Fibroblast of villous mesenchyme (primary cell): ENCODE measurements at regions not wholly inside any gene's neighbourhood (a gene's known extent, or its start where the extent isn't known, plus 50 kb on each side); places are given as distances from the start of the nearest gene placed in this dataset.

Source experiments
- DNase-seq: peaks from one replicate; pipeline ENCODE4 v3.0.0-alpha.2; 2010; ENCODE audit warnings: low read depth
- H3K4me3 ChIP-seq: 2 replicates; pipeline ENCODE4 v1.5.1; 2011; ENCODE audit warnings: low read depth, mild to moderate bottlenecking, low read length
- TF ChIP-seq, protein P1 (sequence below): IDR thresholded peaks from 2 replicates; pipeline ENCODE4 v1.5.1; 2012; ENCODE audit warnings: low read depth, mild to moderate bottlenecking, low read length; ENCODE audit not compliant: insufficient read depth

DNA sequence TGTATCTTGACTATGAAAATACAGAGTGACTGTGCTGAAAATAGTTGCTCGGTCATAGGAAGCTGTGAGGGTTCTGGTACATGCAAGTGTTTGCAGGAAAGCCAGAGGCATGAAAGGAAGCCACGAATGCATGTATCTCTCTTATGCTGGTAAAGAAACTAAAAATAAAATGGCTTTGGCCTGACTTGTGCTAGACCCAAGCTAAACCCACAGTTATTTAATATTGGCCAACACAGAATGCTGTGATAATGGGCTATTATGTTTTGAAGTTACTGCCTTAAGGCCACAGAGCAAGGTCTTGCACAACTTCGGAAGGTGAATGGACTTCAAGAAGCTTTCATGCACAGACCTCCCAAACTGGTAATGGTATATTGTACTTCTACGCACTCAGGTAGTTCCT lies 518.2 kb upstream of the HTR2A start:
- DNase-seq, result peak; percentile 30
- no peak overlapping the region for H3K4me3 ChIP-seq
- TF ChIP-seq, protein P1, sequence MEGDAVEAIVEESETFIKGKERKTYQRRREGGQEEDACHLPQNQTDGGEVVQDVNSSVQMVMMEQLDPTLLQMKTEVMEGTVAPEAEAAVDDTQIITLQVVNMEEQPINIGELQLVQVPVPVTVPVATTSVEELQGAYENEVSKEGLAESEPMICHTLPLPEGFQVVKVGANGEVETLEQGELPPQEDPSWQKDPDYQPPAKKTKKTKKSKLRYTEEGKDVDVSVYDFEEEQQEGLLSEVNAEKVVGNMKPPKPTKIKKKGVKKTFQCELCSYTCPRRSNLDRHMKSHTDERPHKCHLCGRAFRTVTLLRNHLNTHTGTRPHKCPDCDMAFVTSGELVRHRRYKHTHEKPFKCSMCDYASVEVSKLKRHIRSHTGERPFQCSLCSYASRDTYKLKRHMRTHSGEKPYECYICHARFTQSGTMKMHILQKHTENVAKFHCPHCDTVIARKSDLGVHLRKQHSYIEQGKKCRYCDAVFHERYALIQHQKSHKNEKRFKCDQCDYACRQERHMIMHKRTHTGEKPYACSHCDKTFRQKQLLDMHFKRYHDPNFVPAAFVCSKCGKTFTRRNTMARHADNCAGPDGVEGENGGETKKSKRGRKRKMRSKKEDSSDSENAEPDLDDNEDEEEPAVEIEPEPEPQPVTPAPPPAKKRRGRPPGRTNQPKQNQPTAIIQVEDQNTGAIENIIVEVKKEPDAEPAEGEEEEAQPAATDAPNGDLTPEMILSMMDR, result no peak

DNA sequence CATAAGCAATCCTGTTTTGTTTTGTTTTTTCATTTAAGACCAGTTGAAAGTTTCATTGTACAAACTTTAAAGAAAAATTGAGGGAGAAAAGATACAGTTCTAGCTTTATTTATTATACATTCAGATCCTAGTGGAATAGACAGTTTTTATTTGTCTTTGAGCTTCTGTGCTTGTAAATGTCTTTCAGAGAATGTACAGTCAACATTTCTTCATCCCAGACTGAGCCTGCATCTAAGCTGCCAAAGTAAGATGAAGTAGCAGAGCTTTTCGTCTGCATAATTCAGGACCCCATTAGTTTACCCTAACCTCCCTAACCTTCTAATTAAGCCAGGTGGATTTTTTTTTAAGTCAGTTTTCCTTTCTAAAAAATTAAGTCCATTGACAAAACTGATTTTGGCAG lies 516.7 kb upstream of the HTR2A start:
- TF ChIP-seq, protein P1, result no peak
- H3K4me3 ChIP-seq, result no peak overlapping the region
- no peak for DNase-seq

DNA sequence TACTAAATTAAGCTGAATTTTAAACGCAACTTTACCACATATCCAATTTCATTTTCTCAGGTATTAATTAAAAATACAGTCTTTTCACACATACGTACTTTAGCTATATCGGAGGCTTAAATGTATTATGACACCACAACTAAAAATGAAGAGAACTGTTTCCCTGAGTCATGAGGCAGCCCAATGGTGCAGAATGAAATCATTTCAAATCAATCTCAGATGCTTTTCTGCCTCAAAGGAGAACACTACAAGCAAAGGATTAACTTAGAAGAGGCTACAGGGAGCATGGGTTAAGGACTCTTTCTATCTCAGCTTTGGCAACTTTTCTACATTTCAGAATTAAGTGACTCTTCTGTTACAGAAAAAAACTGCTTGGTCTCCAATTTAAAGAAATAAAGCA lies 516.3 kb upstream of the HTR2A start:
- no peak overlapping the region for H3K4me3 ChIP-seq
- no peak for DNase-seq
- TF ChIP-seq, protein P1, result no peak

DNA sequence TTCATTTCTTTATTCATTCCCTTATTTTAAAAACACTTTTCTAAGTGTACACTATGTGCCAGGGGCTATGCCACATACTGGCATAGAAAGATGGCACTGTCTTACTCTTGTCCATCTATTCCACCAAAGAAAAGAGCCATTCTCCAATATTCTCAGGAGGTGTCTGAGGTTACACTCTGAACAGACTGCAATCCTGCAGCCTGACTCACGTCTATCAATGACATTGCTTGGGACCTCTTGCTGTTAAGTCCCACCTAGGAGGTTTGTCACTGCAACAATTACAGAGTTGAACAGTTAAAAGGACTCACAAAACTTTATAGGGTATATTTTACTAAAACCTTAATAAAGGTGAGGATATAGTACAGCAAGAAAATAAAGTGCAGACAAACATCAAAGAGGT lies 512.9 kb upstream of the HTR2A start:
- TF ChIP-seq, protein P1, result no peak
- no peak overlapping the region for H3K4me3 ChIP-seq
- no peak for DNase-seq

DNA sequence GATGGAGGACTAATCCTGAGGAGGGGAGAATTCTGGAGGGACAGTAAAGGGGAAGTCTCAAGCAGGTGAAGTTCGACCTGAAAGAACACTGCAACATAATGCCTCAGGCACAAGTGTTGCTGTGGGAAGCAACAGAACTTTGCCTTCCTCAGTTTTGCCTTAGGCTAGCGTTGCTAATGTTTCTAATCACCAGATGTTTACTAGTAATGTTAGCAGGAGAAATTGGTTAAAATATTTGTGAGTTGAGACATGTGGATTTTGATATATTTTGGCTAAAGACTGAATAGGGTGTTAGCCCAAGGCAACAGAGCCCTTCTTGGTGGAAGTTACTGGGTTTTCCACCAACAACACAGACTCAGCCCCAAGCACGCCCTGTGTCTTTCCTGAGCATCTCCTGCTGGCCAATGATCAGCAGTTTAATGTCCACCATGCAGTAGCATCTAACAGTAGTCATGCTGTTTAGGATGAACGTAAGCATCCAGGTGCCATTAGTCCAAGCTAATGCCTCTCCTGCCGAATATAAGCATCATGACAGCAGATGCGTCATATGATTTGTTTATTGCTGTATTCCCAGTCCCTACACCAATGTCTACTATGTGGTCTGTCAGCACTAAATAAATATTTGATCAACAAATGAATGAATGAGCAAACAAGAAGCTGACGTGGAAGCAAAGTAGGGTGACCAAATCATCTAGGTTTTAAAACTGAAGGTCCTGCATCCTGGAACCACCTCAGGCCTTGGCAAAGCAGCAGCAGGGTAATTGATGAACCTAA lies 511.9 kb upstream of the HTR2A start:
- DNase-seq, result peak; percentile 21
- H3K4me3 ChIP-seq, result no peak overlapping the region
- TF ChIP-seq, protein P1, result no peak

DNA sequence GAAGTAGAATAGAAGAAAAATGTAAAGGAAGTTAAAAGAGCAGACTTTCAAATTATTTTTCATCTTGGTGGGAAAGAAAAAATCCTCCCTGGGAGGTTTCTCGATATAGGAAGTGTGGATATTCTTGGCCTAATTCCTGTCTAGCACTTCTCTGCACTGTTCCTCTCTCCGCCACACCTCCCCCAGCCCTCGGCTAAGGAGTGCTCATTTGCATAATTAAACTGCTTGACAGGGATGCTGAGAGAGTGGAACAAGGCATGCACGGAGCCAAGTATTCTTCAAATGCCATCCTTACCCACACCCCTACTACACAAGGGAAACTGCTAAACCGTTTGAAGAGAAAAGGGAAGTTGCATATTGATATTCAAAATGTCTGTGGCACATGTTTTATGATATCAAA lies 511.0 kb upstream of the HTR2A start:
- TF ChIP-seq, protein P1, result no peak
- no peak for DNase-seq
- no peak overlapping the region for H3K4me3 ChIP-seq

DNA sequence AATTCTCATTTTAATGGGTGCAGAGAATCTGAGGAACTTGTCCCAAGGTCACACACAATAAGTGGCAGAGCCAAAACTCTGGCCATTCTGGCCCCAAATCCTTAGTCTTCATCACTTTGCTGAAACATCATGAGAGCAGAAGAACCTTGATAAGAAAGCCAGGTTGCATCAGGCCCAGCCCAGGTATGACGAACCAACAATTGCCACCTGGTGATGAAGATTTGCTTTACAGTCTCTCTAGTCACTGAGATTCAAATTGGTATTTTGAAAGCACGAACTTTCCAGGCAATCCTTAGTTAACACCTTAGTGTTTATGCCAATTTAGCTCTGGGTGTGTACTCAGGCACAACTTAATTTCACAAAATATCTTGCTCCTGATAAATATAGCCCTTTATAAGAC lies 502.7 kb upstream of the HTR2A start:
- no peak for DNase-seq
- TF ChIP-seq, protein P1, result no peak
- no peak overlapping the region for H3K4me3 ChIP-seq
